Spinal cord (tissue), 9 donors: ENCODE measurements at regions not wholly inside any gene's neighbourhood (a gene's known extent, or its start where the extent isn't known, plus 50 kb on each side); places are given as distances from the start of the nearest gene placed in this dataset.
A peak's percentile ranks its signal among the peaks of the same experiment; 100 is the strongest.

Experiments
- DNase-seq, 6 donors: peaks; one replicate each; pipeline versions ENCODE4 v3.0.0 to v3.0.0-alpha.2; 2013 to 2015; ENCODE audit warnings: low spot score in 6 of 6, low read depth in 4 of 6
- H3K27ac ChIP-seq: one replicate; pipeline ENCODE4 v1.5.1; 2013; ENCODE audit warnings: low read depth, low read length, control low read depth
- H3K27me3 ChIP-seq: one replicate; pipeline ENCODE4 v1.6.1; 2013; ENCODE audit warnings: low read length; ENCODE audit not compliant: control insufficient read depth, insufficient read depth
- H3K36me3 ChIP-seq: one replicate; pipeline ENCODE4 v1.6.1; 2013; ENCODE audit warnings: low read length; ENCODE audit not compliant: control insufficient read depth, insufficient read depth
- H3K4me1 ChIP-seq: one replicate; pipeline ENCODE4 v1.6.1; 2013; ENCODE audit warnings: low read length; ENCODE audit not compliant: control insufficient read depth, insufficient read depth
- H3K4me3 ChIP-seq: one replicate; pipeline ENCODE4 v1.5.1; 2013; ENCODE audit warnings: low read depth, low read length, control low read depth
- H3K9me3 ChIP-seq: one replicate; pipeline ENCODE4 v1.6.1; 2013; ENCODE audit warnings: low read length; ENCODE audit not compliant: control insufficient read depth, insufficient read depth
- WGBS: methylation state at CpG from one replicate; pipeline ENCODE4 v1.1.5; 2013; ENCODE audit warnings: missing lambda C conversion rate; ENCODE audit not compliant: insufficient coverage; 5-methylcytosine and 5-hydroxymethylcytosine counted together
- donor health status: healthy.

GRCh38 chr3:7964899-7965298 lies 536.7 kb upstream of the LMCD1 start:
- WGBS: 100% methylated on average over 1 of the region's 2 CpGs
- H3K27ac ChIP-seq: no peak overlapping the region

DNA sequence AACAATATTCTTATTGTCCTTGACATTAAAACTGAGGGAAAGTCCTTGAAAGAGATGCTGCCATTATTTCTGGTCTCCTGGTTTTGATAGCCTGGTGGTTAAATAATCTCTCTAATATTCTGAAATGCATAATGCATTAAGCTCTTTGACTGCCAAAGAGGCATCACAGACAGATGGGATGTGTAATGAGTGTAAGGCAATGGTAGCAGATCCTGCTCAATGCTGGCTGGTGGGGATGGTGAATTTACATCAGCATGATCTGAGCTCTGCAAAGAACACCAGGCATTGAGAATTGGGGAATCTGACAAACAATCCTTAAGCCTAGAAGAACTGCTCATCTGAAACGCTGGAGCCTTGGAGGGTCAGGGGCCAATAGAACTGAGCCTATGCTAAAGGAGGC lies 528.6 kb upstream of the LMCD1 start:
- WGBS: 43% methylated on average over 1 of the region's 1 CpG
- no peaks in the 10 kb centered on the region for H3K27me3 ChIP-seq
- no peak overlapping the region for H3K27ac ChIP-seq
- H3K4me1 ChIP-seq: peaks cover 2% of the 10 kb centered on the region
- DNase-seq: peak in 2 of 6 donors; percentile 61 to 76
- no peaks in the 10 kb centered on the region for H3K36me3 ChIP-seq
- H3K4me3 ChIP-seq: no peak overlapping the region
- no peaks in the 10 kb centered on the region for H3K9me3 ChIP-seq

More at GRCh38 chr3:7964899-7965298, 536.7 kb upstream of the LMCD1 start:
- no peaks in the 10 kb centered on the region for H3K27me3 ChIP-seq
- no peaks in the 10 kb centered on the region for H3K36me3 ChIP-seq
- DNase-seq: no peak
- no peak overlapping the region for H3K4me3 ChIP-seq
- no peaks in the 10 kb centered on the region for H3K9me3 ChIP-seq
- H3K4me1 ChIP-seq: no peaks in the 10 kb centered on the region

GRCh38 chr3:7977245-7978086 lies 524.2 kb upstream of the LMCD1 start:
- Histone ChIP-seq H3K4me3 (no peak overlapping the region), H3K4me1 (peaks cover 10% of the 10 kb centered on the region), H3K27me3 (no peaks in the 10 kb centered on the region), H3K36me3 (no peaks in the 10 kb centered on the region), H3K27ac (peak overlapping the region; percentile 78), H3K9me3 (no peaks in the 10 kb centered on the region)
- DNase-seq: no peak
- WGBS: 50% methylated on average over 2 of the region's 5 CpGs

DNA sequence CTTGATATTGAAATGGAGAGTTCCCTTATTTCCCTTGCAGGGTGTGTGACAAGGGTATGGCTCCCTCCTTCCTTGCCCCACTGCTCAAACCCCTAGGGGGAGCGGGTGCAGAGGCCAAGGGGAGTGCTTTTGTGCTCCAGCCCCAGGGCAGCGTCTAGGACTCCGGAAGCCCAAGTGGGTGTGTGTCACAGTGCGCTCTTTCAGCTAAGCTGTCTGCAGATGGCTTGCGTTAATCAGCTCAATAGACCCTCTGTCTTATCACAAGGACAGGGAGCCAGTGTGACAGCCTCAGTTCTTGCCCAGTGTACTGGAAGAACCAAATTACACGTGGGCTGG lies 523.6 kb upstream of the LMCD1 start:
- H3K27ac ChIP-seq: peak overlapping the region; percentile 78
- H3K4me3 ChIP-seq: no peak overlapping the region
- H3K36me3 ChIP-seq: no peaks in the 10 kb centered on the region
- no peaks in the 10 kb centered on the region for H3K27me3 ChIP-seq
- peaks cover 10% of the 10 kb centered on the region for H3K4me1 ChIP-seq
- H3K9me3 ChIP-seq: no peaks in the 10 kb centered on the region
- peak in 2 of 6 donors; percentile 68 to 81 for DNase-seq
- WGBS: 22% methylated on average over 5 of the region's 6 CpGs

DNA sequence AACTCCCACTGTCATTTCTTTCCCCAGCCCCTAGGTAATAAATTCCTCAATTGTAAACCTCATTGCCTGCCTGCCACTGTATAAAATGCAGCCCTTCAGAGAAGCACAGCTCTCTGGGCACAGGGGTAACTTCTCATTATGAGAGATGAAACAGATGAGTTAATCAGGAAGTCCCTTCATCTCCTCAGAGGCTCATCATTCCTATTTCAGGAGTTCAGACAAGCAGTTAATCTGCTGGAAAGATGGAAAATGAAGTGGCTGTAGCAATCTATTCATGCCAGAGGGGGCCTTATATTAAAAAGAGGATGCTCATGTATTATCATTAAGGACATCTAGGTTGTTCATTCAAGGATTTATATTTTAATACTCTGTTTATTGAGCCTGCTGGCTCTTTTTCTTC lies 519.5 kb upstream of the LMCD1 start:
- Histone ChIP-seq H3K27me3 (no peaks in the 10 kb centered on the region), H3K36me3 (no peaks in the 10 kb centered on the region), H3K9me3 (no peaks in the 10 kb centered on the region), H3K27ac (no peak overlapping the region), H3K4me3 (no peak overlapping the region), H3K4me1 (peaks cover 10% of the 10 kb centered on the region)
- DNase-seq: peak in 1 of 6 donors; percentile 85

GRCh38 chr3:7999384-7999783 lies 502.2 kb upstream of the LMCD1 start:
- Histone ChIP-seq H3K27ac (no peak overlapping the region), H3K4me1 (peaks cover 15% of the 10 kb centered on the region), H3K4me3 (no peak overlapping the region), H3K9me3 (no peaks in the 10 kb centered on the region), H3K36me3 (no peaks in the 10 kb centered on the region), H3K27me3 (no peaks in the 10 kb centered on the region)
- WGBS: 34% methylated on average over 2 of the region's 4 CpGs
- peak in 2 of 6 donors; percentile 49 to 68 for DNase-seq

GRCh38 chr3:8001307-8001706 lies 500.3 kb upstream of the LMCD1 start:
- H3K27ac ChIP-seq: no peak overlapping the region
- no peaks in the 10 kb centered on the region for H3K9me3 ChIP-seq
- no CpG with 5 or more reads among the region's 1 CpG for WGBS
- H3K27me3 ChIP-seq: no peaks in the 10 kb centered on the region
- H3K4me1 ChIP-seq: peaks cover 15% of the 10 kb centered on the region
- no peak overlapping the region for H3K4me3 ChIP-seq
- H3K36me3 ChIP-seq: no peaks in the 10 kb centered on the region
- DNase-seq: peak in 1 of 6 donors; percentile 19

DNA sequence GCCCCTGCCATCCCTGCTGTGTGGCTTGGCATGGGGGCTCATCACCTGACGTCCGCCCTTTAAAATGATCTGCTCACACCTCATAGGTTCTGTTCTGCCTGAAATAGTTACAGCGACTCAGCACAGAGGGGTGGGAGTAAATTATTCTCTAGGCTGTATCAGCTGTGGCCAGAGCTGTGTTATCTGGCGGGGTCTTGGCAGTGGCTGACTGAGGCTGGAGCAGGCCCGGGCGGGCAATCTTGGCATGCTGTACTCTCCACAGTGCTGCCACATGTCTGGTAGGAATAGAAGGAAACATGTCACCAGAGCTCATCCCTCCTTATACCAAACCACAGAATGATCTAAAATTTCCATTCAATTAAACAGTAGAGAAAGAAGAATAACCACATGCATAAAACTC lies 499.9 kb upstream of the LMCD1 start:
- H3K27me3 ChIP-seq: no peaks in the 10 kb centered on the region
- no peak overlapping the region for H3K27ac ChIP-seq
- 50% methylated on average over 1 of the region's 6 CpGs for WGBS
- H3K4me3 ChIP-seq: no peak overlapping the region
- no peaks in the 10 kb centered on the region for H3K36me3 ChIP-seq
- DNase-seq: peak in 2 of 6 donors; percentile 66 to 71
- no peaks in the 10 kb centered on the region for H3K9me3 ChIP-seq
- peaks cover 15% of the 10 kb centered on the region for H3K4me1 ChIP-seq

GRCh38 chr3:8011902-8012301 lies 489.7 kb upstream of the LMCD1 start:
- H3K27ac ChIP-seq: no peak overlapping the region
- no peaks in the 10 kb centered on the region for H3K4me1 ChIP-seq
- H3K36me3 ChIP-seq: no peaks in the 10 kb centered on the region
- no CpG with 5 or more reads among the region's 3 CpGs for WGBS
- no peak for DNase-seq
- no peaks in the 10 kb centered on the region for H3K27me3 ChIP-seq
- H3K9me3 ChIP-seq: no peaks in the 10 kb centered on the region
- no peak overlapping the region for H3K4me3 ChIP-seq
